Esophagus muscularis mucosa (tissue), 4 donors: ENCODE measurements at regions not wholly inside any gene's neighbourhood (a gene's known extent, or its start where the extent isn't known, plus 50 kb on each side); places are given as distances from the start of the nearest gene placed in this dataset.

Experiments
- DNase-seq: peaks from one replicate; pipeline ENCODE4 v3.0.0-alpha.2; 2017; ENCODE audit errors: extremely low spot score
- H3K27ac ChIP-seq, 4 donors: fragments of 200-600 bp; sonication (generic); replicated peaks in 1 of 4; 1 replicate in 3 of 4; 2 replicates in 1 of 4; pipeline ENCODE4 v1.5.1; 2016 to 2019; ENCODE audit warnings: mild to moderate bottlenecking in 1 of 4
- H3K27me3 ChIP-seq, 4 donors: fragments of 200-600 bp; sonication (generic); one replicate each; pipeline versions ENCODE4 v1.5.1 to v1.6.0; 2016 to 2019
- H3K36me3 ChIP-seq, 4 donors: fragments of 200-600 bp; sonication (generic); one replicate each; pipeline ENCODE4 v1.5.1; 2016 to 2019
- H3K4me1 ChIP-seq, 4 donors: fragments of 200-600 bp; sonication (generic); one replicate each; pipeline ENCODE4 v1.5.1; 2016 to 2019
- H3K4me3 ChIP-seq, 4 donors: fragments of 200-600 bp; sonication (generic); 1 replicate in 2 of 4; 2 replicates in 2 of 4; pipeline ENCODE4 v1.5.1; 2016 to 2019; ENCODE audit warnings: mild to moderate bottlenecking in 4 of 4, moderate library complexity in 1 of 4
- H3K9me3 ChIP-seq, 4 donors: fragments of 200-600 bp; sonication (generic); 1 replicate in 3 of 4; 2 replicates in 1 of 4; pipeline ENCODE4 v1.5.1; 2016 to 2019
- CTCF ChIP-seq, 3 experiments: fragments of 200-600 bp in 2 of 3; fragments of 450-650 bp in 1 of 3; sonication (generic) in 2 of 3; IDR thresholded peaks; one replicate each; pipeline ENCODE4 v1.5.1; 2017 to 2019; ENCODE audit warnings: antibody characterized with exemption in 3 of 3, mild to moderate bottlenecking in 2 of 3, moderate library complexity in 1 of 3
- EP300 ChIP-seq: sonication (generic); formaldehyde crosslinking; IDR thresholded peaks from one replicate; pipeline ENCODE4 v1.6.1; 2017; ENCODE audit warnings: antibody characterized with exemption
- POLR2A ChIP-seq: fragments of 450-650 bp; IDR thresholded peaks from one replicate; pipeline ENCODE4 v1.6.1; 2017; ENCODE audit warnings: antibody characterized with exemption, moderate library complexity, mild to moderate bottlenecking, low read depth
- POLR2AphosphoS5 ChIP-seq, 2 donors: sonication (generic); formaldehyde crosslinking; IDR thresholded peaks; one replicate each; pipeline ENCODE4 v1.6.1; 2017; ENCODE audit warnings: antibody characterized with exemption in 2 of 2
- WGBS: methylation state at CpG from one replicate; pipeline ENCODE4 v1.1.5; 2018; 5-methylcytosine and 5-hydroxymethylcytosine counted together
- intact Hi-C: fragments of 100-400 bp; cut with DNase I; formaldehyde crosslinking; loops from one replicate; pipeline ENCODE4 v1.15.1; 2023

- Histone ChIP-seq H3K9me3 (no peaks in the 10 kb centered on the region), H3K36me3 (no peaks in the 10 kb centered on the region), H3K4me3 (no peak overlapping the region), H3K27me3 (no peaks in the 10 kb centered on the region), H3K4me1 (peaks cover 0 to 6% (median 1%) of the 10 kb centered on the region in 4 donors), H3K27ac (no peak overlapping the region)
- no peak for DNase-seq
- TF ChIP-seq CTCF (IDR thresholded peaks at IDR 0.05) (no peak), POLR2AphosphoS5 (IDR thresholded peaks at IDR 0.05) (no peak), EP300 (no peak), POLR2A (no peak)
- 11% methylated on average over 5 of the region's 5 CpGs for WGBS
- intact Hi-C loops: no loop called here
Measured at GRCh38 chr7:10300577-10300976, 673.1 kb upstream of the PHF14 start.

GRCh38 chr7:10308276-10308675 lies 665.4 kb upstream of the PHF14 start:
- Histone ChIP-seq H3K27me3 (no peaks in the 10 kb centered on the region), H3K27ac (no peak overlapping the region), H3K4me3 (no peak overlapping the region), H3K36me3 (no peaks in the 10 kb centered on the region), H3K4me1 (peaks cover 0 to 5% (median 0%) of the 10 kb centered on the region in 4 donors), H3K9me3 (no peaks in the 10 kb centered on the region)
- intact Hi-C loops: no loop called here
- DNase-seq: no peak
- TF ChIP-seq CTCF (IDR thresholded peaks at IDR 0.05) (no peak), EP300 (no peak), POLR2AphosphoS5 (IDR thresholded peaks at IDR 0.05) (no peak), POLR2A (no peak)

- Histone ChIP-seq H3K27me3 (no peaks in the 10 kb centered on the region), H3K4me3 (no peak overlapping the region), H3K9me3 (no peaks in the 10 kb centered on the region), H3K4me1 (peaks cover 0 to 4% (median 0%) of the 10 kb centered on the region in 4 donors), H3K27ac (no peak overlapping the region), H3K36me3 (no peaks in the 10 kb centered on the region)
- TF ChIP-seq POLR2A (no peak), CTCF (IDR thresholded peaks at IDR 0.05) (no peak), POLR2AphosphoS5 (IDR thresholded peaks at IDR 0.05) (no peak), EP300 (no peak)
- intact Hi-C loops: no loop called here
- DNase-seq: no peak
- 90% methylated on average over 2 of the region's 2 CpGs for WGBS
Measured at GRCh38 chr7:10312942-10313341, 660.7 kb upstream of the PHF14 start.

- no peak overlapping the region for H3K4me3 ChIP-seq
- H3K27ac ChIP-seq: no peak overlapping the region
- no peak for DNase-seq
- no peaks in the 10 kb centered on the region for H3K4me1 ChIP-seq
- H3K9me3 ChIP-seq: peaks cover 0 to 7% (median 3%) of the 10 kb centered on the region in 4 donors
- no peaks in the 10 kb centered on the region for H3K36me3 ChIP-seq
- WGBS: 71% methylated on average over 4 of the region's 4 CpGs
- TF ChIP-seq POLR2AphosphoS5 (IDR thresholded peaks at IDR 0.05) (no peak), EP300 (no peak), POLR2A (no peak), CTCF (IDR thresholded peaks at IDR 0.05) (no peak)
- no peaks in the 10 kb centered on the region for H3K27me3 ChIP-seq
- intact Hi-C loops: no loop called here
Measured at GRCh38 chr7:10315881-10316280, 657.8 kb upstream of the PHF14 start.

- Histone ChIP-seq H3K9me3 (peaks cover 0 to 7% (median 3%) of the 10 kb centered on the region in 4 donors), H3K4me1 (no peaks in the 10 kb centered on the region), H3K36me3 (no peaks in the 10 kb centered on the region), H3K4me3 (no peak overlapping the region), H3K27ac (no peak overlapping the region), H3K27me3 (no peaks in the 10 kb centered on the region)
- DNase-seq: no peak
- WGBS: 85% methylated on average over 1 of the region's 1 CpG
- no peak for TF ChIP-seq CTCF (IDR thresholded peaks at IDR 0.05)
- no peak for TF ChIP-seq EP300
- TF ChIP-seq POLR2AphosphoS5 (IDR thresholded peaks at IDR 0.05): no peak
- no peak for TF ChIP-seq POLR2A
- intact Hi-C loops: no loop called here
Measured at GRCh38 chr7:10316488-10316887, 657.2 kb upstream of the PHF14 start.
